ENCODE measurements at regions not wholly inside any gene's neighbourhood (a gene's known extent, or its start where the extent isn't known, plus 50 kb on each side); places are given as distances from the start of the nearest gene placed in this dataset.

DNA sequence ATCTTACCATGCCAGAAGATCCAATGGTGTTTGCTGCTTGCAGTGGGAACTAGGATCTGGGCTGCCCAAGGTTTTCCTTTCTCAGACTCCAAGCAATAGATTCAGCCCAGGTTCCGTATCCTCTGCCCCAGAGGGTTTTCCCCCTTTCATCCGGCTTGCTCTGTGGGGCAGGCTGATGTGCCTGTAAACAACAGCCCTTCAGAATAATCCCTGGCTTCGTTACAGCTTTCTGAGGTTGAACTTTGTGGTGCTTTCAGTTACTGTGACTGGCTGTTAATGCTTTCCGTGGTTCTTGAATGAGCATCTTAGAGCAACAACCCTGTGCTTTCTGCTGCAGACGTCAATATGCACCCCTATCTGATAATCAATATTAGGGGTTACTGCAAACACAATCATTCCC is 400.4 kb downstream of the BTBD3 start:
- no peak overlapping the region for H3K4me3 ChIP-seq
- DNase-seq (ENCODE audit: extremely low read depth in 1 of 4, low spot score in 3 of 4) (no peak), ATAC-seq (no peak), FAIRE-seq (no peak)
- no peaks in the 10 kb centered on the region for H4K20me1 ChIP-seq (replicated peaks; ENCODE audit: control insufficient read depth, insufficient read depth, low read length)
- no peaks in the 10 kb centered on the region for H3K4me1 ChIP-seq (replicated peaks in 1 of 2; ENCODE audit: control insufficient read depth in 2 of 2, insufficient read depth in 2 of 2, low read length in 2 of 2)
- no peak overlapping the region for H3K4me2 ChIP-seq (ENCODE audit: insufficient read depth, low read length)
- no peaks in the 10 kb centered on the region for H3K9me1 ChIP-seq (ENCODE audit: control insufficient read depth, insufficient read depth, low read length)
- no peaks in the 10 kb centered on the region for H3K27me3 ChIP-seq (ENCODE audit: control insufficient read depth in 2 of 2, insufficient read depth in 2 of 2, low read length in 2 of 2)
- no peak overlapping the region for H3K27ac ChIP-seq (ENCODE audit: extremely low read depth, low read depth, low read length)
- CTCF ChIA-PET (ENCODE audit: low intra/inter-chr PET ratio): no interaction called here
- no peak overlapping the region for H2AFZ ChIP-seq (ENCODE audit: low read depth, low read length)
- BruUV-seq (replicated peaks): no TSS peak
- H3K9ac ChIP-seq (ENCODE audit: insufficient read depth in 1 of 2, low read depth in 2 of 2, low read length in 2 of 2): no peak overlapping the region
- H3K36me3 ChIP-seq (ENCODE audit: control insufficient read depth, insufficient read depth, low read length): no peaks in the 10 kb centered on the region
- POLR2A ChIA-PET: no interaction called here
- TF ChIP-seq MIER1 (IDR thresholded peaks at IDR 0.05; ENCODE audit: low read depth) (no peak), NFATC3 (IDR thresholded peaks at IDR 0.05) (no peak), L3MBTL2 (IDR thresholded peaks at IDR 0.05) (no peak), HMG20B (CRISPR knock-in tag; IDR thresholded peaks at IDR 0.05) (no peak), NR2F6 (CRISPR knock-in tag; IDR thresholded peaks at IDR 0.05) (no peak), ZFP30 (CRISPR knock-in tag; IDR thresholded peaks at IDR 0.05; ENCODE audit: borderline replicate concordance) (no peak), VEZF1 (CRISPR knock-in tag; IDR thresholded peaks at IDR 0.05) (no peak), PCBP2 (IDR thresholded peaks at IDR 0.05; ENCODE audit: low read depth, low read length, poor library complexity, severe bottlenecking) (no peak), DNMT1 (IDR thresholded peaks at IDR 0.05) (no peak), ZC3H11A (IDR thresholded peaks at IDR 0.05; ENCODE audit: low read depth, low read length) (no peak), RBM15 (IDR thresholded peaks at IDR 0.05; ENCODE audit: insufficient read depth, low read length) (no peak), ERF (CRISPR knock-in tag; IDR thresholded peaks at IDR 0.05) (no peak), TAF15 (IDR thresholded peaks at IDR 0.05; ENCODE audit: low read depth, low read length) (no peak), NFE2 (IDR thresholded peaks at IDR 0.05; ENCODE audit: low read depth) (no peak), YY1 (IDR thresholded peaks at IDR 0.05; ENCODE audit: borderline replicate concordance in 1 of 3, control insufficient read depth in 1 of 3, extremely low read depth in 1 of 3, insufficient read depth in 3 of 3, insufficient read length in 1 of 3, insufficient replicate concordance in 2 of 3, low read depth in 1 of 3, low read length in 2 of 3) (no peak), PTBP1 (IDR thresholded peaks at IDR 0.05; ENCODE audit: low read depth, low read length) (no peak), ZNF780A (CRISPR knock-in tag; IDR thresholded peaks at IDR 0.05) (no peak), TRIM25 (IDR thresholded peaks at IDR 0.05; ENCODE audit: borderline replicate concordance) (no peak), MXI1 (IDR thresholded peaks at IDR 0.05; ENCODE audit: low read depth, low read length) (no peak), ZNF121 (CRISPR knock-in tag; conservative IDR thresholded peaks at IDR 0.05) (no peak)
- H3K79me2 ChIP-seq (ENCODE audit: control insufficient read depth, insufficient read depth, low read length): no peaks in the 10 kb centered on the region
- 5% methylated on average over 4 of the region's 5 CpGs for WGBS (ENCODE audit: insufficient coverage, low coverage, missing lambda C conversion rate)
- in situ Hi-C loops (cut with MboI) (no loop called here), intact Hi-C loops (cut with micrococcal nuclease) (no loop called here)
- no peaks in the 10 kb centered on the region for H3K9me3 ChIP-seq (replicated peaks; ENCODE audit: control insufficient read depth, insufficient read depth, low read depth, low read length)
